ENCODE measurements at regions not wholly inside any gene's neighbourhood (a gene's known extent, or its start where the extent isn't known, plus 50 kb on each side); places are given as distances from the start of the nearest gene placed in this dataset.

DNA sequence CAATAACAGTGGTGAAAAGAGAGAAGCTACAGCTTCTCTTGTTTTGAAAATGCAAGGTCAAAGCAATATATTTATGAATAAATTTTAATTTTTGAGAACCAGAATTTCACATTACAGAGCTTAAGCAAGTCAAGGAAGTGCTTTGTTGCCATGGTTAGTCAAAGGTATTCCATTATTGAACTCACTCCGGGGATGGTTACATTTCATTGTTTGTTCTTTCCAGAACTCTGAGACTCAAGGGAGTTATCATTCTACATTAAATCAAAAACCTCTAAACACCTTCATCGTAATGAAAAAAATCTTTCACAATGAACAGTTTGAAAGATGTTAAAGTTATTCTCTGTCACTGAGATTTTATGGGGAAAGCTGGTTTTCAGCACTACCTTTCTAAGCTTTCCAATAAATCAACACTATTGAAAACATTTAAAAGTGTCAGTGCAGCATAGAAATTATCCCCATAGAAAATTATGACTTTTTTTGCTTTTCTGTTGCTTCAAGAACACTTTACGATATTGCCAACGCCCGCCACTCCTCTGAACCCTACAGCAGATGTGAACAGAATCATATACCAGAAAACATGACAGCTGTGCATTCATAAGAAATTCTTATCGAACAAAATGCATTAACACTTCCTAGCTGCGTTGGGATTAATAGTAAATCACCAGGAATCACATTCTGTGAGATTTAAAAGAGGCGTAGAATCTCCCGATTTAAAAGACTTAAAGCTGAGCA, 83.0 kb downstream of the OTOL1 start:
- Histone ChIP-seq H3K9me3 (no peaks in the 10 kb centered on the region), H3K36me3 (no peaks in the 10 kb centered on the region), H3K4me1 (no peaks in the 10 kb centered on the region), H3K27ac (no peak overlapping the region), H3K4me3 (no peak overlapping the region), H3K27me3 (no peaks in the 10 kb centered on the region)
- TF ChIP-seq, protein P1, sequence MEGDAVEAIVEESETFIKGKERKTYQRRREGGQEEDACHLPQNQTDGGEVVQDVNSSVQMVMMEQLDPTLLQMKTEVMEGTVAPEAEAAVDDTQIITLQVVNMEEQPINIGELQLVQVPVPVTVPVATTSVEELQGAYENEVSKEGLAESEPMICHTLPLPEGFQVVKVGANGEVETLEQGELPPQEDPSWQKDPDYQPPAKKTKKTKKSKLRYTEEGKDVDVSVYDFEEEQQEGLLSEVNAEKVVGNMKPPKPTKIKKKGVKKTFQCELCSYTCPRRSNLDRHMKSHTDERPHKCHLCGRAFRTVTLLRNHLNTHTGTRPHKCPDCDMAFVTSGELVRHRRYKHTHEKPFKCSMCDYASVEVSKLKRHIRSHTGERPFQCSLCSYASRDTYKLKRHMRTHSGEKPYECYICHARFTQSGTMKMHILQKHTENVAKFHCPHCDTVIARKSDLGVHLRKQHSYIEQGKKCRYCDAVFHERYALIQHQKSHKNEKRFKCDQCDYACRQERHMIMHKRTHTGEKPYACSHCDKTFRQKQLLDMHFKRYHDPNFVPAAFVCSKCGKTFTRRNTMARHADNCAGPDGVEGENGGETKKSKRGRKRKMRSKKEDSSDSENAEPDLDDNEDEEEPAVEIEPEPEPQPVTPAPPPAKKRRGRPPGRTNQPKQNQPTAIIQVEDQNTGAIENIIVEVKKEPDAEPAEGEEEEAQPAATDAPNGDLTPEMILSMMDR (IDR thresholded peaks at IDR 0.05), result no peak
- intact Hi-C loops (cut with DNase I), result no loop called here
- DNase-seq (no peak), ATAC-seq (no peak)

DNA sequence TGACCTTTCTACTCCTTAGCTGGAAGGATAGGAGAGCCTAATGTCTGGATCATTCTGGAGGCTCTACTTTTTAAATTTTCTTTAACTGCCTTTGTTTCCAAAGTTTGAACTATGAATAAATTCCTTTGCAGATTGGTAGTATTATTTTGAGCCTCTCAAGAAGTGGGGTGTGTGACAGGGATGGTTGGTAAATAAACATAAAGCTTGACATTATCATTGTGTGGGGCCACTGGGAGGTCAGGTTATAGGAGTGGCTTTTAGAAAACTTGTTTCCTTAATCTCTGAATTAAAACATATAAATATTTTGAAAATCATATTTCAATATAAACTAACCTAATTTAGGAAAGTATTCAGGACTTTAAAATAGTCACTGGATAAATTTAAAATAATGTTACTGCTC, 89.3 kb downstream of the OTOL1 start:
- Histone ChIP-seq H3K9me3 (no peaks in the 10 kb centered on the region), H3K27me3 (no peaks in the 10 kb centered on the region)
- intact Hi-C loops (cut with DNase I), result no loop called here

DNA sequence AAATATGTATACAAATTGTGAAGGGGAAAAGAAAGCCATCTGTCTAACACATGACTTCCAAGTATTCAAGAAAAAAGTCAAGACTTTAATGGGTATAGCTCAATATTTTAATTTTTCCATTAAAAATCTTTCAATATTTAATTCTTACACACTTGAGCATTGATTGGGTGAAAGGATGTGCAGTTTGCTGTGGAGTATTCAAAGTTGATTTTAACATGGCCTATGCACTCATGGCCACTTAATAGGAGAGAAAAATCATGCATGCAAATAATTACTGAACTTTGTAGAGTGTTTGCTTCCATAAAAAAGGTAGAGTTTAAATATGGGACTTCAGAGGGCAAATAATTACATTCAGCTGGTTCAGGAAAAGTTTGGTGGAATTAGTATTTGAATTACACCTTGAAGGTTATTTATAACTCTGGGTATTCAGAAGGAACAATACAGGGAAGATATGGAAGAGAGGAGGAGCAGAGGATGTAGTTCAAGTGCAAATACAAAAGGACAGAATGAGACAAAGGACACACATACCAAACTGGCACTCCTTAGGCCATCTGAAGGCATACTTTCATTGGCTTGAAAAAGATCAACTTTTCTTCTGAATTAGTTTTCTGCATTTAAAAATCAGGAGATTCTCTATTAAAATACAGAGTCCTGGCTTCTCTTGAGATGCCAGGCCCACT, 90.1 kb downstream of the OTOL1 start:
- DNase-seq (no peak), ATAC-seq (no peak)
- Histone ChIP-seq H3K27ac (no peak overlapping the region), H3K36me3 (no peaks in the 10 kb centered on the region), H3K4me1 (no peaks in the 10 kb centered on the region), H3K27me3 (no peaks in the 10 kb centered on the region), H3K9me3 (no peaks in the 10 kb centered on the region), H3K4me3 (no peak overlapping the region)
- intact Hi-C loops (cut with DNase I), result no loop called here
- TF ChIP-seq, protein P1 (IDR thresholded peaks at IDR 0.05), result no peak

More for the DNA sequence above, 89.3 kb downstream of the OTOL1 start:
- TF ChIP-seq, protein P1 (IDR thresholded peaks at IDR 0.05), result no peak
- no peak overlapping the region for H3K27ac ChIP-seq
- H3K4me1 ChIP-seq, result no peaks in the 10 kb centered on the region
- no peak for DNase-seq
- no peak for ATAC-seq
- H3K4me3 ChIP-seq, result no peak overlapping the region
- H3K36me3 ChIP-seq, result no peaks in the 10 kb centered on the region

DNA sequence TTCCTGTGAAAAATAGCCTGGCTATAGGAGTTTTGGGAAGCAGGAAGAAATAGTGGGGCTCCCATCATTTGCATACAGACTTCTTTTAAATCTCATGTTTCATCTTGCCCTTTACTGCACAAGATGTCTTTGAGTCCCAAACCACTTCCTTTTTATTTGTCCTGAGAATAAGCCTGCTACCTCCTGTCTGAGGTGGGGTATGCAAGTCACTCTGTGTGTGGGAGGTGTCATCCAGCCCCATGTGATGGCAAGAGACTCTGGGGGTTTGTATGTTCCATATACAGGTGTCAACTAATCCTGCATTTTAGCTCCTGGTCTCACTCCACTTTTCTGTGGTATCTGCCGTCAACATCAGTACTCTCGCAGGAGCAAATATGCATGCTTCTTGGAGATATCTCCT, 102.0 kb downstream of the OTOL1 start:
- no peaks in the 10 kb centered on the region for H3K36me3 ChIP-seq
- TF ChIP-seq, protein P1 (IDR thresholded peaks at IDR 0.05), result no peak
- H3K27me3 ChIP-seq, result no peaks in the 10 kb centered on the region
- intact Hi-C loops (cut with DNase I), result no loop called here
- ATAC-seq (no peak), DNase-seq (no peak)
- no peak overlapping the region for H3K27ac ChIP-seq
- H3K4me3 ChIP-seq, result no peak overlapping the region
- no peaks in the 10 kb centered on the region for H3K4me1 ChIP-seq
- H3K9me3 ChIP-seq, result no peaks in the 10 kb centered on the region

DNA sequence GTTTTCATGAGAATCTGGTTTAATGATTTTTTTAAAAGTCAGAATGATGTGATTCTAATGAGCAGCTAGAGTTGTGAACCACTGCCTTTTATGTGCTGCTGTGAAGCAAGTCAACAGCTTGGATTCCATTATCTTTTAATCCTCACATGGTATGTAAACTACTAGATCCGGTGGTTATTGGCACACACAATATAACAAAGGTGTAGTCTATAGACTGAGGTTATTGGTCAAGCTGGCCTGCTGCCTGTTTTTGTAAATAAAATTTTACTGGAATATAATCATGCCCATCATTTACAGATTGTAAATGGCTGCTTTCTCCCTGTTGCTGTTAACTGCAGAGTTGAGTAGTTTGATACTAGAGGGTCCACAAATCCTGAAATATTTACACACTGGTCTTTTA, 103.1 kb downstream of the OTOL1 start:
- ATAC-seq (no peak), DNase-seq (no peak)
- H3K9me3 ChIP-seq, result no peaks in the 10 kb centered on the region
- TF ChIP-seq, protein P1 (IDR thresholded peaks at IDR 0.05), result no peak
- no peaks in the 10 kb centered on the region for H3K27me3 ChIP-seq
- no peak overlapping the region for H3K27ac ChIP-seq
- no peaks in the 10 kb centered on the region for H3K4me1 ChIP-seq
- no peak overlapping the region for H3K4me3 ChIP-seq
- no peaks in the 10 kb centered on the region for H3K36me3 ChIP-seq
- intact Hi-C loops (cut with DNase I), result no loop called here

All from upper lobe of right lung (tissue), 1 donor.